Retinal pigment epithelial cell (primary cell): ENCODE measurements at regions not wholly inside any gene's neighbourhood (a gene's known extent, or its start where the extent isn't known, plus 50 kb on each side); places are given as distances from the start of the nearest gene placed in this dataset.
A peak's percentile ranks its signal among the peaks of the same experiment; 100 is the strongest.

Experiments used
- DNase-seq: peaks from one replicate; pipeline ENCODE4 v3.0.0-alpha.2; 2010; ENCODE audit warnings: low read depth
- H3K4me3 ChIP-seq: 2 replicates; pipeline ENCODE4 v1.5.1; 2011; ENCODE audit warnings: mild to moderate bottlenecking, low read length, control low read depth, moderate library complexity
- CTCF ChIP-seq: conservative IDR thresholded peaks from 2 replicates; pipeline ENCODE4 v1.5.1; 2011; ENCODE audit warnings: low read depth, low read length, control low read depth, inconsistent platforms

- no peak overlapping the region for H3K4me3 ChIP-seq
- no peak for TF ChIP-seq CTCF
- DNase-seq = peak; percentile 1
Observed at GRCh38 chr20:61052195-61052750, 199.8 kb upstream of the CDH4 start.

GRCh38 chr20:61052776-61053442, 199.2 kb upstream of the CDH4 start:
- peak; percentile 4 for DNase-seq
- no peak overlapping the region for H3K4me3 ChIP-seq
- TF ChIP-seq CTCF = no peak

GRCh38 chr20:61053487-61053886, 198.6 kb upstream of the CDH4 start:
- TF ChIP-seq CTCF = no peak
- no peak for DNase-seq
- H3K4me3 ChIP-seq = no peak overlapping the region

GRCh38 chr20:61053889-61054288, 198.2 kb upstream of the CDH4 start:
- no peak overlapping the region for H3K4me3 ChIP-seq
- no peak for TF ChIP-seq CTCF
- DNase-seq = no peak

- no peak overlapping the region for H3K4me3 ChIP-seq
- DNase-seq = no peak
- TF ChIP-seq CTCF = no peak
Observed at GRCh38 chr20:61054411-61054810, 197.7 kb upstream of the CDH4 start.

- H3K4me3 ChIP-seq = no peak overlapping the region
- no peak for DNase-seq
- no peak for TF ChIP-seq CTCF
Observed at GRCh38 chr20:61055180-61056010, 196.7 kb upstream of the CDH4 start.
